ENCODE measurements at regions not wholly inside any gene's neighbourhood (a gene's known extent, or its start where the extent isn't known, plus 50 kb on each side); places are given as distances from the start of the nearest gene placed in this dataset.

DNA sequence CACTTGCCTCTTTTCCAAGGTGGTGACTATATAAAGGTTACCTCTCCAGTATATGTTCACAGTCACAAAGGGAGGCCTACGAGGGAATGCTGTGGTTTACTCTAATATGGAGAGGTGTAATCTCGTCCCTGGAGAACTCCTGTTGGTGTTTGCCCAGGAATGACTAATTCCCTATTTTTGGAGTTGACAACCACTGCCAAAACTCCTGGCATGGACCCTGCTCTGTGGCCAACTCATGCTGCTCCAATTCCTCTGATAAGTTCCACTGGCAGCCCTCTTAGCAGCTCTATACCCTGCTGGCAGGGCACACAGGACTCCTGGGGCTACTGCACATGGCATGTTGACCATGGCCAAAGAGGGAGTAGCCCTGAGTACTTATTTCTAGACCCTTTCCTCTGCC lies 418.7 kb upstream of the ANO5 start:
- no peak overlapping the region for H3K4me3 Mint-ChIP-seq (ENCODE audit: unreplicated experiment)
- Histone ChIP-seq H3K36me3 (ENCODE audit: control insufficient read depth, insufficient read depth, low read length) (no peaks in the 10 kb centered on the region), H3K9me3 (no peaks in the 10 kb centered on the region), H3K4me1 (no peaks in the 10 kb centered on the region), H3K4me3 (ENCODE audit: low read depth, low read length) (no peak overlapping the region), H3K27me3 (replicated peaks; ENCODE audit: control insufficient read depth, insufficient read depth, low read length) (no peaks in the 10 kb centered on the region)
- DNase-seq, result no peak
- peaks cover 3% of the 10 kb centered on the region for H3K27me3 Mint-ChIP-seq (ENCODE audit: insufficient read depth, unreplicated experiment)
- intact Hi-C loops (cut with micrococcal nuclease; ENCODE audit: unreplicated experiment), result no loop called here
- H3K4me1 Mint-ChIP-seq (ENCODE audit: low read depth, unreplicated experiment), result no peaks in the 10 kb centered on the region
- BruUV-seq (replicated peaks), result no TSS peak
- no peaks in the 10 kb centered on the region for H3K9me3 Mint-ChIP-seq (ENCODE audit: unreplicated experiment)
- H3K36me3 Mint-ChIP-seq (ENCODE audit: insufficient read depth, unreplicated experiment), result no peaks in the 10 kb centered on the region
- no peak overlapping the region for H3K27ac Mint-ChIP-seq (ENCODE audit: unreplicated experiment)
- TF ChIP-seq, protein P1, sequence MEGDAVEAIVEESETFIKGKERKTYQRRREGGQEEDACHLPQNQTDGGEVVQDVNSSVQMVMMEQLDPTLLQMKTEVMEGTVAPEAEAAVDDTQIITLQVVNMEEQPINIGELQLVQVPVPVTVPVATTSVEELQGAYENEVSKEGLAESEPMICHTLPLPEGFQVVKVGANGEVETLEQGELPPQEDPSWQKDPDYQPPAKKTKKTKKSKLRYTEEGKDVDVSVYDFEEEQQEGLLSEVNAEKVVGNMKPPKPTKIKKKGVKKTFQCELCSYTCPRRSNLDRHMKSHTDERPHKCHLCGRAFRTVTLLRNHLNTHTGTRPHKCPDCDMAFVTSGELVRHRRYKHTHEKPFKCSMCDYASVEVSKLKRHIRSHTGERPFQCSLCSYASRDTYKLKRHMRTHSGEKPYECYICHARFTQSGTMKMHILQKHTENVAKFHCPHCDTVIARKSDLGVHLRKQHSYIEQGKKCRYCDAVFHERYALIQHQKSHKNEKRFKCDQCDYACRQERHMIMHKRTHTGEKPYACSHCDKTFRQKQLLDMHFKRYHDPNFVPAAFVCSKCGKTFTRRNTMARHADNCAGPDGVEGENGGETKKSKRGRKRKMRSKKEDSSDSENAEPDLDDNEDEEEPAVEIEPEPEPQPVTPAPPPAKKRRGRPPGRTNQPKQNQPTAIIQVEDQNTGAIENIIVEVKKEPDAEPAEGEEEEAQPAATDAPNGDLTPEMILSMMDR (IDR thresholded peaks at IDR 0.05; ENCODE audit: insufficient read depth in 1 of 2, low read depth in 1 of 2, low read length in 1 of 2, severe bottlenecking in 1 of 2, unreplicated experiment in 1 of 2), result no peak
- POLR2A ChIA-PET, result no interaction called here
- CTCF ChIA-PET, result no interaction called here

- Mint-ChIP-seq H3K27me3 (ENCODE audit: insufficient read depth, unreplicated experiment) (peaks cover 3% of the 10 kb centered on the region), H3K4me3 (ENCODE audit: unreplicated experiment) (no peak overlapping the region)
These were observed 417.0 kb upstream of the ANO5 start for GRCh38 chr11:21775911-21776310.

GRCh38 chr11:21783954-21784353 lies 408.9 kb upstream of the ANO5 start:
- no peaks in the 10 kb centered on the region for H3K27me3 Mint-ChIP-seq (ENCODE audit: insufficient read depth, unreplicated experiment)
- ChIA-PET POLR2A (no interaction called here), CTCF (no interaction called here)
- H3K4me1 ChIP-seq, result no peaks in the 10 kb centered on the region
- H3K4me1 Mint-ChIP-seq (ENCODE audit: low read depth, unreplicated experiment), result no peaks in the 10 kb centered on the region
- no peak for DNase-seq
- no peaks in the 10 kb centered on the region for H3K9me3 Mint-ChIP-seq (ENCODE audit: unreplicated experiment)
- no peak overlapping the region for H3K27ac Mint-ChIP-seq (ENCODE audit: unreplicated experiment)
- intact Hi-C loops (cut with micrococcal nuclease; ENCODE audit: unreplicated experiment), result no loop called here
- H3K36me3 Mint-ChIP-seq (ENCODE audit: insufficient read depth, unreplicated experiment), result no peaks in the 10 kb centered on the region
- H3K27me3 ChIP-seq (replicated peaks; ENCODE audit: control insufficient read depth, insufficient read depth, low read length), result no peaks in the 10 kb centered on the region
- no peak overlapping the region for H3K4me3 Mint-ChIP-seq (ENCODE audit: unreplicated experiment)
- no peaks in the 10 kb centered on the region for H3K9me3 ChIP-seq
- H3K36me3 ChIP-seq (ENCODE audit: control insufficient read depth, insufficient read depth, low read length), result no peaks in the 10 kb centered on the region
- no peak overlapping the region for H3K4me3 ChIP-seq (ENCODE audit: low read depth, low read length)
- TF ChIP-seq, protein P1 (IDR thresholded peaks at IDR 0.05; ENCODE audit: insufficient read depth in 1 of 2, low read depth in 1 of 2, low read length in 1 of 2, severe bottlenecking in 1 of 2, unreplicated experiment in 1 of 2), result no peak
- no TSS peak for BruUV-seq (replicated peaks)

More at GRCh38 chr11:21775911-21776310, 417.0 kb upstream of the ANO5 start:
- Histone ChIP-seq H3K4me3 (ENCODE audit: low read depth, low read length) (no peak overlapping the region), H3K27me3 (replicated peaks; ENCODE audit: control insufficient read depth, insufficient read depth, low read length) (no peaks in the 10 kb centered on the region), H3K4me1 (no peaks in the 10 kb centered on the region), H3K36me3 (ENCODE audit: control insufficient read depth, insufficient read depth, low read length) (no peaks in the 10 kb centered on the region), H3K9me3 (no peaks in the 10 kb centered on the region)
- Mint-ChIP-seq H3K4me1 (ENCODE audit: low read depth, unreplicated experiment) (no peaks in the 10 kb centered on the region), H3K9me3 (ENCODE audit: unreplicated experiment) (no peaks in the 10 kb centered on the region), H3K36me3 (ENCODE audit: insufficient read depth, unreplicated experiment) (no peaks in the 10 kb centered on the region), H3K27ac (ENCODE audit: unreplicated experiment) (no peak overlapping the region)
- ChIA-PET CTCF (no interaction called here), POLR2A (no interaction called here)
- BruUV-seq (replicated peaks), result no TSS peak
- DNase-seq, result no peak
- TF ChIP-seq, protein P1 (IDR thresholded peaks at IDR 0.05; ENCODE audit: insufficient read depth in 1 of 2, low read depth in 1 of 2, low read length in 1 of 2, severe bottlenecking in 1 of 2, unreplicated experiment in 1 of 2), result no peak
- intact Hi-C loops (cut with micrococcal nuclease; ENCODE audit: unreplicated experiment), result no loop called here

All from Caco-2 (cell line).